SK-N-SH (cell line): ENCODE measurements at regions not wholly inside any gene's neighbourhood (a gene's known extent, or its start where the extent isn't known, plus 50 kb on each side); places are given as distances from the start of the nearest gene placed in this dataset.

ENCODE experiments used
- CTCF ChIA-PET: fragments of 300-600, 350-600 bp; formaldehyde crosslinking; extraction: SDS; loops from one replicate; lab custom pipeline; 2021; lab: Yijun Ruan, JAX
- POLR2A ChIA-PET: fragments of 350-600 bp; sonication (Branson Sonifier 250); formaldehyde crosslinking; extraction: SDS; loops from one replicate; lab custom pipeline; 2020; ENCODE audit warnings: antibody characterized with exemption, inconsistent platforms; lab: Yijun Ruan, JAX
- DNase-seq: peaks from one replicate; pipeline ENCODE4 v3.0.0; 2012
- H2AFZ ChIP-seq: fragments of 200-600 bp; sonication (generic); 2 replicates; pipeline ENCODE4 v1.8.1; 2016; ENCODE audit warnings: antibody characterized with exemption, mild to moderate bottlenecking, low read depth
- H3F3A ChIP-seq: fragments of 200-600 bp; sonication (generic); replicated peaks from 2 replicates; pipeline ENCODE3; 2016; ENCODE audit warnings: antibody characterized with exemption, mild to moderate bottlenecking; ENCODE audit not compliant: insufficient read depth
- H3K27ac ChIP-seq, 2 experiments: fragments of 200-500 bp in 1 of 2; fragments of 200-600 bp in 1 of 2; sonication (Bioruptor generic) in 1 of 2; sonication (generic), shearing (Covaris generic) in 1 of 2; 2 replicates each; pipeline versions ENCODE4 v1.5.1 to v1.6.1; 2014 to 2016; ENCODE audit warnings: low read depth in 2 of 2, inconsistent platforms in 1 of 2, low read length in 1 of 2, mild to moderate bottlenecking in 1 of 2, mixed read lengths in 1 of 2
- H3K27me3 ChIP-seq: fragments of 200-600 bp; sonication (generic), shearing (Covaris generic); 2 replicates; pipeline ENCODE4 v1.6.1; 2016; ENCODE audit warnings: mixed run types; ENCODE audit not compliant: insufficient read depth
- H3K36me3 ChIP-seq, 2 experiments: fragments of 200-500 bp in 1 of 2; fragments of 200-600 bp in 1 of 2; sonication (Bioruptor generic) in 1 of 2; sonication (generic) in 1 of 2; replicated peaks in 1 of 2; 2 replicates each; pipeline versions ENCODE3 to v1.5.1; 2014 to 2016; ENCODE audit warnings: low read length in 1 of 2, mild to moderate bottlenecking in 1 of 2; ENCODE audit not compliant: insufficient read depth in 2 of 2, control insufficient read depth in 1 of 2
- H3K4me1 ChIP-seq, 2 experiments: fragments of 200-500 bp in 1 of 2; fragments of 200-600 bp in 1 of 2; sonication (Bioruptor generic) in 1 of 2; sonication (generic), shearing (Covaris generic) in 1 of 2; 2 replicates each; pipeline versions ENCODE4 v1.5.1 to v1.6.1; 2014 to 2016; ENCODE audit warnings: low read depth in 1 of 2, low read length in 1 of 2, mixed run types in 1 of 2; ENCODE audit not compliant: insufficient read depth in 2 of 2, control insufficient read depth in 1 of 2
- H3K4me2 ChIP-seq: fragments of 200-600 bp; sonication (generic), shearing (Covaris generic); 2 replicates; pipeline ENCODE4 v1.6.1; 2017; ENCODE audit warnings: mixed run types
- H3K4me3 ChIP-seq, 2 experiments: fragments of 200-500 bp in 1 of 2; fragments of 200-600 bp in 1 of 2; sonication (Bioruptor generic) in 1 of 2; sonication (generic), shearing (Covaris generic) in 1 of 2; 2 replicates each; pipeline versions ENCODE4 v1.5.1 to v1.8.1; 2014 to 2016; ENCODE audit warnings: low read depth in 2 of 2, inconsistent platforms in 1 of 2, low read length in 1 of 2, mild to moderate bottlenecking in 1 of 2, mixed read lengths in 1 of 2, moderate library complexity in 1 of 2
- H3K79me2 ChIP-seq: fragments of 200-600 bp; sonication (generic); 2 replicates; pipeline ENCODE4 v1.8.1; 2017; ENCODE audit warnings: mild to moderate bottlenecking; ENCODE audit not compliant: insufficient read depth
- H3K9ac ChIP-seq: fragments of 200-600 bp; sonication (generic); 2 replicates; pipeline ENCODE4 v1.6.1; 2017; ENCODE audit warnings: mixed run types
- H3K9me2 ChIP-seq: fragments of 200-600 bp; sonication (generic); 2 replicates; pipeline ENCODE4 v1.6.1; 2017; ENCODE audit warnings: mixed run types
- H3K9me3 ChIP-seq: fragments of 200-600 bp; sonication (generic); 2 replicates; pipeline ENCODE4 v1.6.1; 2017; ENCODE audit warnings: mixed run types, mild to moderate bottlenecking, moderate library complexity
- H4K20me1 ChIP-seq: fragments of 200-600 bp; sonication (generic); 2 replicates; pipeline ENCODE4 v1.6.1; 2017; ENCODE audit warnings: mild to moderate bottlenecking, mixed run types; ENCODE audit not compliant: insufficient read depth
- CHD2 ChIP-seq: fragments of 150-350 bp; IDR thresholded peaks from 2 replicates; pipeline ENCODE4 v1.6.1; 2018; ENCODE audit warnings: low read length; ENCODE audit not compliant: partially characterized antibody
- ELF1 ChIP-seq: IDR thresholded peaks from 2 replicates; pipeline ENCODE4 v1.4.0; 2012
- EP300 ChIP-seq, 2 experiments: IDR thresholded peaks; 2 replicates each; pipeline versions ENCODE4 v1.4.0 to v1.6.1; 2012; ENCODE audit warnings: borderline replicate concordance in 1 of 2, low read depth in 1 of 2, low read length in 1 of 2
- FOXJ3 ChIP-seq: sonication (generic); formaldehyde crosslinking; IDR thresholded peaks from 2 replicates; pipeline ENCODE4 v1.5.1; 2020; ENCODE audit warnings: mild to moderate bottlenecking, missing genetic modification reagents
- GABPA ChIP-seq: IDR thresholded peaks from 2 replicates; pipeline ENCODE4 v1.4.0; 2012; ENCODE audit warnings: low read depth, mild to moderate bottlenecking
- MXI1 ChIP-seq: IDR thresholded peaks from 2 replicates; pipeline ENCODE4 v1.6.1; 2012; ENCODE audit warnings: mild to moderate bottlenecking, low read depth, low read length, improper control_type of control experiment
- RCOR1 ChIP-seq: fragments of 150-350 bp; IDR thresholded peaks from 2 replicates; pipeline ENCODE4 v1.6.1; 2017; ENCODE audit warnings: antibody characterized with exemption, low read length
- RFX5 ChIP-seq: IDR thresholded peaks from 2 replicates; pipeline ENCODE4 v1.6.1; 2012; ENCODE audit warnings: mild to moderate bottlenecking, improper control_type of control experiment, low read length
- SIN3A ChIP-seq: IDR thresholded peaks from 2 replicates; pipeline ENCODE4 v1.6.1; 2012; ENCODE audit warnings: low read depth, mild to moderate bottlenecking, low read length, moderate library complexity, borderline replicate concordance
- WGBS: methylation state at CpG from one replicate; pipeline ENCODE4 v1.1.6; 2017; ENCODE audit warnings: low lambda C conversion rate; 5-methylcytosine and 5-hydroxymethylcytosine counted together
- TF ChIP-seq, protein P1 (sequence below): fragments of 200-600 bp; sonication (generic); IDR thresholded peaks from 2 replicates; pipeline ENCODE4 v1.6.1; 2017; ENCODE audit warnings: antibody characterized with exemption, mild to moderate bottlenecking, moderate library complexity
- TF ChIP-seq, protein P2 (sequence below): IDR thresholded peaks from 2 replicates; pipeline ENCODE4 v1.4.0; 2012; ENCODE audit warnings: low read depth
- TF ChIP-seq, protein P3 (sequence below): IDR thresholded peaks from 2 replicates; pipeline ENCODE4 v1.4.0; 2012; ENCODE audit warnings: low read depth, borderline replicate concordance
- TF ChIP-seq, protein P4 (sequence below): IDR thresholded peaks from 2 replicates; pipeline ENCODE4 v1.6.1; 2012; ENCODE audit warnings: mild to moderate bottlenecking, low read depth, low read length, moderate library complexity
- TF ChIP-seq, protein P5 (sequence below): fragments of 150-350 bp; IDR thresholded peaks from 2 replicates; pipeline ENCODE4 v1.6.1; 2017; ENCODE audit warnings: antibody characterized with exemption, low read length, low read depth, borderline replicate concordance
- TF ChIP-seq, protein P6 (sequence below): fragments of 150-350 bp; IDR thresholded peaks from 2 replicates; pipeline ENCODE4 v1.6.1; 2016; ENCODE audit warnings: mild to moderate bottlenecking, low read depth, low read length

DNA sequence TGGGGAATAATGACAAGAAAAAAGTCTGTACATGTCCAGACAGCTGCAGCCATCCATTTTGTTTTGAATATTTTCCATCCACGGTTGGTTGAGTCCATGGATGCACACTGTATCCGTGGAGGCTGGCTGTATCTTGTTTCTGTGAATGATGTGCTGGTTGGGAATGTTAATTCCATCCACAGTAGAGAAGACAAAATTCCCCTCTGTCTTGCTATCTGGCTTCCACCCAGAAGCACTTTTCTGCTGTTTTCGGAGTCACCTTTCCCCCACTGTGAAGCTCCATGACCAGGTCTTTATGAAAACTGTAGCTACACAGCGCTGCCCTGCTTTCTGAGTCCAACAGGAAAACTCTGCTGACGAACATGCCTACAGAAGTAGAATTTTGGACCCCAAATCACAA lies 122.3 kb downstream of the HRH4 start:
- H3K4me1 ChIP-seq: peaks cover 0 to 11% of the 10 kb centered on the region in 2 experiments; a peak in 1 of 4 replicates
- CTCF ChIA-PET: interaction anchor here (0.7 kb wide), 1 partner anchor 39 kb away, joined by 3 read pairs; no protein-coding TSS in a partner anchor
- no peak overlapping the region for H3K9ac ChIP-seq
- no peak for DNase-seq
- no peaks in the 10 kb centered on the region for H3K79me2 ChIP-seq
- no peak overlapping the region for H3K27ac ChIP-seq
- H3K9me3 ChIP-seq: no peaks in the 10 kb centered on the region
- no peaks in the 10 kb centered on the region for H3K36me3 ChIP-seq
- no peak overlapping the region for H3K4me3 ChIP-seq
- POLR2A ChIA-PET: no interaction called here
- no peaks in the 10 kb centered on the region for H4K20me1 ChIP-seq
- no peaks in the 10 kb centered on the region for H3F3A ChIP-seq
- WGBS: 41% methylated on average over 5 of the region's 5 CpGs
- no peaks in the 10 kb centered on the region for H3K9me2 ChIP-seq
- TF ChIP-seq EP300 (IDR thresholded peaks at IDR 0.05; ENCODE audit: borderline replicate concordance in 1 of 2, low read depth in 1 of 2, low read length in 1 of 2): no peak
- no peak for TF ChIP-seq SIN3A
- TF ChIP-seq, protein P1, sequence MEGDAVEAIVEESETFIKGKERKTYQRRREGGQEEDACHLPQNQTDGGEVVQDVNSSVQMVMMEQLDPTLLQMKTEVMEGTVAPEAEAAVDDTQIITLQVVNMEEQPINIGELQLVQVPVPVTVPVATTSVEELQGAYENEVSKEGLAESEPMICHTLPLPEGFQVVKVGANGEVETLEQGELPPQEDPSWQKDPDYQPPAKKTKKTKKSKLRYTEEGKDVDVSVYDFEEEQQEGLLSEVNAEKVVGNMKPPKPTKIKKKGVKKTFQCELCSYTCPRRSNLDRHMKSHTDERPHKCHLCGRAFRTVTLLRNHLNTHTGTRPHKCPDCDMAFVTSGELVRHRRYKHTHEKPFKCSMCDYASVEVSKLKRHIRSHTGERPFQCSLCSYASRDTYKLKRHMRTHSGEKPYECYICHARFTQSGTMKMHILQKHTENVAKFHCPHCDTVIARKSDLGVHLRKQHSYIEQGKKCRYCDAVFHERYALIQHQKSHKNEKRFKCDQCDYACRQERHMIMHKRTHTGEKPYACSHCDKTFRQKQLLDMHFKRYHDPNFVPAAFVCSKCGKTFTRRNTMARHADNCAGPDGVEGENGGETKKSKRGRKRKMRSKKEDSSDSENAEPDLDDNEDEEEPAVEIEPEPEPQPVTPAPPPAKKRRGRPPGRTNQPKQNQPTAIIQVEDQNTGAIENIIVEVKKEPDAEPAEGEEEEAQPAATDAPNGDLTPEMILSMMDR: no peak
- no peak for TF ChIP-seq MXI1
- TF ChIP-seq, protein P2, sequence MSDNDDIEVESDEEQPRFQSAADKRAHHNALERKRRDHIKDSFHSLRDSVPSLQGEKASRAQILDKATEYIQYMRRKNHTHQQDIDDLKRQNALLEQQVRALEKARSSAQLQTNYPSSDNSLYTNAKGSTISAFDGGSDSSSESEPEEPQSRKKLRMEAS: no peak
- TF ChIP-seq RFX5: no peak
- TF ChIP-seq ELF1: no peak
- no peak for TF ChIP-seq CHD2
- TF ChIP-seq, protein P3, sequence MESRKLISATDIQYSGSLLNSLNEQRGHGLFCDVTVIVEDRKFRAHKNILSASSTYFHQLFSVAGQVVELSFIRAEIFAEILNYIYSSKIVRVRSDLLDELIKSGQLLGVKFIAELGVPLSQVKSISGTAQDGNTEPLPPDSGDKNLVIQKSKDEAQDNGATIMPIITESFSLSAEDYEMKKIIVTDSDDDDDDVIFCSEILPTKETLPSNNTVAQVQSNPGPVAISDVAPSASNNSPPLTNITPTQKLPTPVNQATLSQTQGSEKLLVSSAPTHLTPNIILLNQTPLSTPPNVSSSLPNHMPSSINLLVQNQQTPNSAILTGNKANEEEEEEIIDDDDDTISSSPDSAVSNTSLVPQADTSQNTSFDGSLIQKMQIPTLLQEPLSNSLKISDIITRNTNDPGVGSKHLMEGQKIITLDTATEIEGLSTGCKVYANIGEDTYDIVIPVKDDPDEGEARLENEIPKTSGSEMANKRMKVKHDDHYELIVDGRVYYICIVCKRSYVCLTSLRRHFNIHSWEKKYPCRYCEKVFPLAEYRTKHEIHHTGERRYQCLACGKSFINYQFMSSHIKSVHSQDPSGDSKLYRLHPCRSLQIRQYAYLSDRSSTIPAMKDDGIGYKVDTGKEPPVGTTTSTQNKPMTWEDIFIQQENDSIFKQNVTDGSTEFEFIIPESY: no peak
- TF ChIP-seq FOXJ3 (CRISPR knock-in tag): no peak
- TF ChIP-seq RCOR1: no peak
- TF ChIP-seq, protein P4, sequence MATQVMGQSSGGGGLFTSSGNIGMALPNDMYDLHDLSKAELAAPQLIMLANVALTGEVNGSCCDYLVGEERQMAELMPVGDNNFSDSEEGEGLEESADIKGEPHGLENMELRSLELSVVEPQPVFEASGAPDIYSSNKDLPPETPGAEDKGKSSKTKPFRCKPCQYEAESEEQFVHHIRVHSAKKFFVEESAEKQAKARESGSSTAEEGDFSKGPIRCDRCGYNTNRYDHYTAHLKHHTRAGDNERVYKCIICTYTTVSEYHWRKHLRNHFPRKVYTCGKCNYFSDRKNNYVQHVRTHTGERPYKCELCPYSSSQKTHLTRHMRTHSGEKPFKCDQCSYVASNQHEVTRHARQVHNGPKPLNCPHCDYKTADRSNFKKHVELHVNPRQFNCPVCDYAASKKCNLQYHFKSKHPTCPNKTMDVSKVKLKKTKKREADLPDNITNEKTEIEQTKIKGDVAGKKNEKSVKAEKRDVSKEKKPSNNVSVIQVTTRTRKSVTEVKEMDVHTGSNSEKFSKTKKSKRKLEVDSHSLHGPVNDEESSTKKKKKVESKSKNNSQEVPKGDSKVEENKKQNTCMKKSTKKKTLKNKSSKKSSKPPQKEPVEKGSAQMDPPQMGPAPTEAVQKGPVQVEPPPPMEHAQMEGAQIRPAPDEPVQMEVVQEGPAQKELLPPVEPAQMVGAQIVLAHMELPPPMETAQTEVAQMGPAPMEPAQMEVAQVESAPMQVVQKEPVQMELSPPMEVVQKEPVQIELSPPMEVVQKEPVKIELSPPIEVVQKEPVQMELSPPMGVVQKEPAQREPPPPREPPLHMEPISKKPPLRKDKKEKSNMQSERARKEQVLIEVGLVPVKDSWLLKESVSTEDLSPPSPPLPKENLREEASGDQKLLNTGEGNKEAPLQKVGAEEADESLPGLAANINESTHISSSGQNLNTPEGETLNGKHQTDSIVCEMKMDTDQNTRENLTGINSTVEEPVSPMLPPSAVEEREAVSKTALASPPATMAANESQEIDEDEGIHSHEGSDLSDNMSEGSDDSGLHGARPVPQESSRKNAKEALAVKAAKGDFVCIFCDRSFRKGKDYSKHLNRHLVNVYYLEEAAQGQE: no peak
- TF ChIP-seq, protein P5, sequence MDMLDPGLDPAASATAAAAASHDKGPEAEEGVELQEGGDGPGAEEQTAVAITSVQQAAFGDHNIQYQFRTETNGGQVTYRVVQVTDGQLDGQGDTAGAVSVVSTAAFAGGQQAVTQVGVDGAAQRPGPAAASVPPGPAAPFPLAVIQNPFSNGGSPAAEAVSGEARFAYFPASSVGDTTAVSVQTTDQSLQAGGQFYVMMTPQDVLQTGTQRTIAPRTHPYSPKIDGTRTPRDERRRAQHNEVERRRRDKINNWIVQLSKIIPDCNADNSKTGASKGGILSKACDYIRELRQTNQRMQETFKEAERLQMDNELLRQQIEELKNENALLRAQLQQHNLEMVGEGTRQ: no peak
- TF ChIP-seq, protein P6, sequence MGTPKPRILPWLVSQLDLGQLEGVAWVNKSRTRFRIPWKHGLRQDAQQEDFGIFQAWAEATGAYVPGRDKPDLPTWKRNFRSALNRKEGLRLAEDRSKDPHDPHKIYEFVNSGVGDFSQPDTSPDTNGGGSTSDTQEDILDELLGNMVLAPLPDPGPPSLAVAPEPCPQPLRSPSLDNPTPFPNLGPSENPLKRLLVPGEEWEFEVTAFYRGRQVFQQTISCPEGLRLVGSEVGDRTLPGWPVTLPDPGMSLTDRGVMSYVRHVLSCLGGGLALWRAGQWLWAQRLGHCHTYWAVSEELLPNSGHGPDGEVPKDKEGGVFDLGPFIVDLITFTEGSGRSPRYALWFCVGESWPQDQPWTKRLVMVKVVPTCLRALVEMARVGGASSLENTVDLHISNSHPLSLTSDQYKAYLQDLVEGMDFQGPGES: no peak
- no peak for TF ChIP-seq GABPA
- no peaks in the 10 kb centered on the region for H3K27me3 ChIP-seq
- H3K4me2 ChIP-seq: no peak overlapping the region
- H2AFZ ChIP-seq: no peak overlapping the region
